ENCODE measurements at regions not wholly inside any gene's neighbourhood (a gene's known extent, or its start where the extent isn't known, plus 50 kb on each side); places are given as distances from the start of the nearest gene placed in this dataset.

GRCh38 chr1:9453779-9454418 is 85.4 kb upstream of the SLC25A33 start:
- TF ChIP-seq CTCF (IDR thresholded peaks at IDR 0.05; ENCODE audit: insufficient read depth, low read depth, low read length) (no peak), EZH2 (IDR thresholded peaks at IDR 0.05; ENCODE audit: insufficient read depth, low read length) (no peak)

All from astrocyte (in vitro differentiated cells and primary cell).